ENCODE measurements at regions not wholly inside any gene's neighbourhood (a gene's known extent, or its start where the extent isn't known, plus 50 kb on each side); places are given as distances from the start of the nearest gene placed in this dataset.
A peak's percentile ranks its signal among the peaks of the same experiment; 100 is the strongest.
"Not testable (repeated sequence)": the region's sequence is repeated elsewhere in the genome, so short reads cannot be mapped to it uniquely, and the experiment has no call there.

DNA sequence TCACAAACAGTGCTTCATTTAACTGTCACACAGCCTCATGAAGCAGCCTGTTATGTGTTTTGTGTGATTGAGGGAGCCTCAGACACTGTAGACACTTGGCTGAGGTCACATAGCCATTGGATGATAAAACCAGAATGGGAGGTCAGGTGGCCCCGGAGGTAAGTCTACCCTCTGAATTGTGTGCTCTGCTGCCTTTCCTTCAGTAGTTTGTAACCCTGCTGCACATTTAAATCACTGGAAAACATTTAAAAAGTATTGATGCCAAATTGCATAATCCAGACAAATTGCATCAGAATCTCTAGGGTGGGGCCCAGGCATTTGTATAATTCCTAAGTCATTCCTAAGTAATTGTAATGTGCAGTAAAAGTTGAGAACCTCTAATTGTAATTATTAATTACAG lies 85.2 kb upstream of the ECI2 start:
- H3K4me1 ChIP-seq: no peaks in the 10 kb centered on the region
- TF ChIP-seq POLR2A (IDR thresholded peaks at IDR 0.05): no peak
- TF ChIP-seq, protein P1, sequence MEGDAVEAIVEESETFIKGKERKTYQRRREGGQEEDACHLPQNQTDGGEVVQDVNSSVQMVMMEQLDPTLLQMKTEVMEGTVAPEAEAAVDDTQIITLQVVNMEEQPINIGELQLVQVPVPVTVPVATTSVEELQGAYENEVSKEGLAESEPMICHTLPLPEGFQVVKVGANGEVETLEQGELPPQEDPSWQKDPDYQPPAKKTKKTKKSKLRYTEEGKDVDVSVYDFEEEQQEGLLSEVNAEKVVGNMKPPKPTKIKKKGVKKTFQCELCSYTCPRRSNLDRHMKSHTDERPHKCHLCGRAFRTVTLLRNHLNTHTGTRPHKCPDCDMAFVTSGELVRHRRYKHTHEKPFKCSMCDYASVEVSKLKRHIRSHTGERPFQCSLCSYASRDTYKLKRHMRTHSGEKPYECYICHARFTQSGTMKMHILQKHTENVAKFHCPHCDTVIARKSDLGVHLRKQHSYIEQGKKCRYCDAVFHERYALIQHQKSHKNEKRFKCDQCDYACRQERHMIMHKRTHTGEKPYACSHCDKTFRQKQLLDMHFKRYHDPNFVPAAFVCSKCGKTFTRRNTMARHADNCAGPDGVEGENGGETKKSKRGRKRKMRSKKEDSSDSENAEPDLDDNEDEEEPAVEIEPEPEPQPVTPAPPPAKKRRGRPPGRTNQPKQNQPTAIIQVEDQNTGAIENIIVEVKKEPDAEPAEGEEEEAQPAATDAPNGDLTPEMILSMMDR (IDR thresholded peaks at IDR 0.05): no peak
- WGBS, 2 donors: 88 to 89% methylated on average over 1 of the region's 1 CpG
- H3K27me3 ChIP-seq: no peaks in the 10 kb centered on the region
- H3K27ac ChIP-seq: no peak overlapping the region
- no peaks in the 10 kb centered on the region for H3K36me3 ChIP-seq
- no peak overlapping the region for H3K4me3 ChIP-seq (replicated peaks in 1 of 3)
- intact Hi-C loops (cut with DNase I): no loop called here
- no peak for DNase-seq
- no peaks in the 10 kb centered on the region for H3K9me3 ChIP-seq

DNA sequence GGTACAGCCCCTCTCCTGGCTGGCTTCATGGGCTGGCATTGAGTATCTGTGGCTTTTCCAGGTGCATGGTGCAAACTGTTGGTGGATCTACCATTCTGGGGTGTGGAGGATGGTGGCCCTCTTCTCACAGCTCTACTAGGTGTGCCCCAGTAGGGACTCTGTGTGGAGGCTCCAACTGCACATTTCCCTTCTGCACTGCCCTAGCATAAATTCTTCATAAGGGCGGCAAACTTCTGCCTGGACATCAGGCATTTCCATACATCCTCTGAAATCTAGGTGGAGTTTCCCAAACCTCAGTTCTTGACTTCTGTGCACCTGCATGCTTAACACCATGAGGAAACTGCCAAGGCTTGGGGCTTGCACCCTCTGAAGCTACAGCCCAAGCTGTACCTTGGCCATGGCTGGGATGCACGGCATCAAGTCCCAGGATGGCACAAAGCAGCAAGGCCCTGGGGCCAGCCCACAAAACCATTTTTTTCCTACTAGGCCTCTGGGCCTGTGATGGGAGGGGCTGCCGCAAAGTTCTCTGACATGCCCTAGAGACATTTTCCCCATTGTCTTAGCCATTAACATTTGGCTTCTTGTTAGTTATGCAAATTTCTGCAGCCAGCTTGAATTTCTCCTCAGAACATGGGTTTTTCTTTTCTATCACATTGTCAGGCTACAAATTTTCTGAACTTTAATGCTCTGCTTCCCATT lies 83.4 kb upstream of the ECI2 start:
- intact Hi-C loops (cut with DNase I): not testable (repeated sequence)

DNA sequence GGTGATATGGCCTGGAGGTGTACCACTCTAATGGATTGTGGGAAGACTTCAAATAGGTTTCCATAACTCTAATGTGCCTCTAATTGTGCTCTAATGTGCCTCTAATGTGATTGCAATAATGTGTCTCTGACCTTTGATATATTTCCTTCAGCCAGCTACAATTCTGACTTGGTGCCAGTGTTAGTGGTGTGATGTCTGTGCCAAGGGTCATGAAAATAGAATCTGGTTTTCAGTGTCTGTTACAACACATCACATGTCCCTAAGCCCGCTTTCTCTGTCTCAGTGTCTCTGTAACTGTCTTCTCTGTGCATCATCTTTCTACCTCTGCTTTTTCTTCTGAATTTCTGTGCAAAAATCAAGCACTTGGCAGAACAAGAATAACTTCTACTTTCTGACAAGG lies 77.2 kb upstream of the ECI2 start:
- WGBS, 2 donors: 81 to 100% methylated on average over 1 of the region's 1 CpG
- H3K27ac ChIP-seq: no peak overlapping the region
- no peaks in the 10 kb centered on the region for H3K9me3 ChIP-seq
- DNase-seq: no peak
- H3K27me3 ChIP-seq: no peaks in the 10 kb centered on the region
- no peak for TF ChIP-seq POLR2A (IDR thresholded peaks at IDR 0.05)
- TF ChIP-seq, protein P1 (IDR thresholded peaks at IDR 0.05): no peak
- H3K4me3 ChIP-seq (replicated peaks in 1 of 3): no peak overlapping the region
- H3K36me3 ChIP-seq: no peaks in the 10 kb centered on the region
- no peaks in the 10 kb centered on the region for H3K4me1 ChIP-seq
- intact Hi-C loops (cut with DNase I): no loop called here

More for the DNA sequence above, 83.4 kb upstream of the ECI2 start:
- not testable (repeated sequence) for DNase-seq; H3K27me3 ChIP-seq; H3K4me1 ChIP-seq; H3K36me3 ChIP-seq; H3K27ac ChIP-seq; H3K9me3 ChIP-seq; H3K4me3 ChIP-seq (replicated peaks in 1 of 3)
- 97% methylated on average over 3 of the region's 3 CpGs for WGBS, 2 donors

DNA sequence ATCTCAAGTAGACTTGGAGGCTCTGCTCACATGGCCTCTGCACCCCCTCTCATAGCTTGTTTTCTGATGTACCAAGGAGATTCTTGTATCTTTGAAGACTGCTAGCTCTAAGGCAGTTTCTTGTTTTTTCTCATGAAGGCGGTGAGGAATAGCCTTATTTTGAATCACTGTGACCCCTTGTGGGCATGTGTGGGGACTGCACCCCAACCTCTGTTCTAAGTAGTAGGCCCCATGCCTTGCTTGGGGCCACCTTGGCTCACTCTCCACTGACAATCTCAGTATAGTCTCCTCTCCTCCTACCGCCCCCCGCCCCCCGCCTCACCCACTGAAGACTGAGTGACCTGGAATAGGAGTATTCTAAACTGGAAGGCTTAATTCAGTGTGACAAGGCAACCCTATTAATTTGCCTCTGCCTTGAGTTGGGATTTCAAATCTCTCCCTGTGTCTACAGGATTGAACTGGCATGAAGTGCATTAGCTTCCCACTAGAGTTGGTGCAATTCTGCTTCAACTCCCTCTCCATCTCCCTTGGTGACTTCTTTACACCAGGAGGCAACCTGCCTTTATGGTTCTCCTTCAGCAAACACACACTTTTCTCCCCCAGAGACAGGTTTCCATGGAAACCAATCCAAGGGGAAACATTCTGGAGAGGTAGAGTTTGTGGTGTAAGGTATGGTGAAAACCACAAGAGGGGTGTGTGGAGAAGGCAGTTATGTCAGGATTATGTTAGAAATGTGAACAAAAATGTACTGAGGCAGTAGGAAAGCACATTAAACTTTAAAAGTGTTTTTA lies 75.4 kb upstream of the ECI2 start:
- intact Hi-C loops (cut with DNase I): no loop called here
- WGBS, 2 donors: 38 to 51% methylated on average over 4 of the region's 4 CpGs
- peak; percentile 53 to 62 for DNase-seq

DNA sequence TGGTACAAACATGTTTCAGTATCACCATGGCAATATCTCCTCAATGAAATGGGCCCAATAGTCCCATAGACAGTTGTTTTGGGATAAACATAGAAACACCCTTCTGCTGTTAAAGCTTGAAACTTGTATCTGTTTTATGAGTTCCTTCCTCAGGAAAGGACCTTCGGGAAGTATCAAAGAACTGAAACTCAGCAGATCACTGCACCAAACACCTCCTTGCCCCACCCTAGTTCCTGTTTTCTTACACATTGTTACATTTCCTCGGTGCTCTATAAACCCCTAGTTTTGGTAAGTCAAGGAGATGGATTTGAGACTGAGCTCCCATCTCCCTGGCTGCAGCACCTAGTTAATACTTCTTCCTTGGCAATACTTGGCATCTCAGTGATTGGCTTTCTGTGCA lies 73.8 kb upstream of the ECI2 start:
- H3K4me3 ChIP-seq (replicated peaks in 1 of 3): no peak overlapping the region
- no peaks in the 10 kb centered on the region for H3K9me3 ChIP-seq
- H3K4me1 ChIP-seq: no peaks in the 10 kb centered on the region
- DNase-seq: no peak
- WGBS, 2 donors: 70 to 81% methylated on average over 2 of the region's 2 CpGs
- TF ChIP-seq POLR2A (IDR thresholded peaks at IDR 0.05): no peak
- TF ChIP-seq, protein P1 (IDR thresholded peaks at IDR 0.05): no peak
- H3K36me3 ChIP-seq: no peaks in the 10 kb centered on the region
- no peak overlapping the region for H3K27ac ChIP-seq
- intact Hi-C loops (cut with DNase I): no loop called here
- H3K27me3 ChIP-seq: no peaks in the 10 kb centered on the region

More for the DNA sequence above, 75.4 kb upstream of the ECI2 start:
- no peaks in the 10 kb centered on the region for H3K27me3 ChIP-seq
- no peaks in the 10 kb centered on the region for H3K4me1 ChIP-seq
- no peaks in the 10 kb centered on the region for H3K9me3 ChIP-seq
- no peak overlapping the region for H3K27ac ChIP-seq
- H3K36me3 ChIP-seq: no peaks in the 10 kb centered on the region
- H3K4me3 ChIP-seq (replicated peaks in 1 of 3): no peak overlapping the region
- TF ChIP-seq, protein P1 (IDR thresholded peaks at IDR 0.05): peak in 5 of 6 experiments; percentile 11 to 79 (median 54)
- no peak for TF ChIP-seq POLR2A (IDR thresholded peaks at IDR 0.05)
